DMS153 (cell line): ENCODE measurements at regions not wholly inside any gene's neighbourhood (a gene's known extent, or its start where the extent isn't known, plus 50 kb on each side); places are given as distances from the start of the nearest gene placed in this dataset.

ENCODE experiments used
- DNase-seq: peaks from one replicate; lab custom pipeline; 2025; lab: John Stamatoyannopoulos, UW

DNA sequence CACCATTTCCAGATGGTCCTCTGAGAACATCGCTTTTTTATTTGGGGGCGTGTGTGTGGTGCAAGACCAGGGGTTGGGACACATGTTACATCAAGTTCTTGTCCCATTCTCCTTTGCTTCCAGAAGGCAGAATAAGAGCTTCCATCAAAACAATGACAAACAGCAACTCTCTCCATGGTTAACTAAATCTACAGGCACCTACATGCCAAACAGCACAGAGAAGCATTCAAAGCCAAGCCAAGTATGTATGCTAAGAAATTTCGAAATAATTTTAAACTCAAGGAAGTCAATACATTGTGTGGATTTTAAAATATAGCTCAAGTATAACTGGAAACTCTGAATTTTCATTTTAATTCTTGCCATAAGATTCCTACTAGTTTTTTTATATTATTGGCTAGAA, 105.6 kb downstream of the SEC61B start:
- no peak for DNase-seq

DNA sequence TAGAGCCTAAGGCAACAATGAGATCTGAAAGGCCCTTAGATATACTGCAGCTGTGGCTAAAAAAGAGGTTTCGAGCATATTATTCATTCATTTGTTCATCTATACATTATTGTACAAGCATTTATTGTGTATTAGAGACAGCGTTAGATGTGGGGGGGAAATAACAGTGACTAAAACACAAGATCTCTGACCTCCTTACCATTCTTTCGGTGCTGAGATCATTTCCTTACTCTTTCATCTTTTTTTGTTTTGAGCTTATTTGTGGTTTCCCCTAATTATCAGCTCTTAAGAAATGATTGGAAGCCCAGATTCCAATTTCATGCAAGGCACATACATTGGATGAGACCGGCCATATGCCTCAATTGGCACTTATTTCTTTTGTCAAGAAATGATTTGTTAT, 113.2 kb downstream of the SEC61B start:
- DNase-seq: no peak

DNA sequence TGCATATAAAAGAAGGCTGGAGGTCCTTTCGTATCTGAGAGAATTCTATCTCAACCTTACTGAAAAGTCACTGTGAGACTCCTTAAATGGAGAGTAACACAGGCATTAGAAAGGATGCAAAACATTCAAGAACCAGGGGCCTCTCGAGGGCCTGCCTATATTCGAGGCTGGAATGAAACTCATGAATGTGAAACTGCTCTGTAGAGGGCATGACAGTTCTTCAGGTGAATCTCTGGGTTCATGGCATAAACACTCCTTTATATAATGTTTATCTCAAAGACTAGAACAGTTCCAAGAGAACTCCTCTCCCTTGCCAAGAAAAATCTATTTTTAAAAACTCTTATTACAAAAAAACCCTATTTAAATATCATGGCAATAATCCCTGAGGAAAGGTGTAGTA, 113.9 kb downstream of the SEC61B start:
- DNase-seq: no peak

DNA sequence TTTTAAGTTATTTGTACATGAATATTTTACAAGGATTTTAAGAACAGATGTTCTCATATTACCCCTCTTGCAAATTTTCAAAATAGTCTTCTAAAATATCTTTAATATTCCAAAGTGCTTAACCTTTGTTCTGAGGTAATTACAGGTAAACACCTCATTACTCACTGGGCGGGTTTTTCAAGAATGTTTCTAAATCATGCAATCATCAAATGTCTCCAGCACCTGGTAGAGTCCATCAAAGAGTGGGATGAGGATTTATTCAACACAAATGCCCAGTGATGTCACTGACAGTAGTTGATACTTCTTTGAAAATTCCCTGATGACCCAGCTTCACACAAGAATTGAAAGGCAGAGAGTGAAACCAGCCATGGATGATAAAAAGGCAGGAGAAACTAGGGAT, 114.4 kb downstream of the SEC61B start:
- DNase-seq: no peak

DNA sequence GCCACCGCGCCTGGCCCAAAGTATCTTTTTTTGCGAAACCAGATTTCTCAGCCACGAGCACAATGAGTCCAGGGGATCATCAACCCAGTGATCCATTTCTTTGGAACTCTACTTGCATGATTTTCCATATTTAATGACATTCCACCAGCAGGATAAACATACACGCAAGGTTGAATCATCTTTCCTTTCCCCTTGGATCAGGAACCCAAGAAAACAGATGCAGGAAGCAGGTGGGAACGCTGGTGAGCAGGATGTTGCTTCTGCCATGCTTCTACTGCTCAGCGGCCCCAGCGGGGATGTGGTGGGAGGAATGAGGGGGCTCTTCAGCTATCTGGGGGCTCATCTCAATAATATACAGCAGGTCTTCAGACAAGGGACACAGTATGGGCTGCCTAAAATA, 118.2 kb downstream of the SEC61B start:
- no peak for DNase-seq

DNA sequence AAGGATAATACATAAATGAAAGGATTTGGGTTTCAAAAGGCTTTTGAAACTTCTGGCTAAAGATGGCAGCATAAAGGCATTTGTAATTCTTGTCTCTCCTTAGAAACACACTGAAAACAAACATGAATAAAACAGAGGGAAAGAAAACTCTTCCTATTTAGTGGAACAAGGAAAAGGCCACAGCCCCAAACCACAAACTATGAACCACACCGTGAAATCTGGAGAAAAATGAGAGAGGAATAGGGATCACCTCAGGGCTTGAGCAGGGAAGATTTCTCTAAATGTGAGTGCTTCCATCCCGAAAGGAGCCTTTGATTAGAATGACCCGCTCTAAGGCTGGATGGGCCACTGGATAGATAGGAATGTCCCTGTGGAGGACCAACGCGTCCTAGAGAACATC, 119.6 kb downstream of the SEC61B start:
- no peak for DNase-seq

DNA sequence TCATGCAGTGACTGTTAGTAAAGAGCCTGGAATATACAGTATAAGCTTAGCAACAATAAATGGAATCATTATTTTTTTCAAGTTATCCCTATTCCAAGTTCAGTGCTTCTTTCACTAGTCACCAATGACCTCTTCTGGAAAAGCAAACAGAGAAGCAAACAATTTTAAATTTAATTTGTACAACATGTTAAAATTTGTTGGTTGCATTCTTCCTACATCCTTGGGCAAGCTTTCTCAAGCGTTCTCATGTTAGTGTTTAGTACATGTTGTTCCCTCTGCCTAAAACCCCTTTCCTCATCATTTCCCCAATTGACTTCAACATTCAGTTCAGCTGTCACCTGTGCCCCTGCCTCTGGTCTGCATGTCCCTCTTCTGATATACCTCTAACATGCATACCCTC, 123.4 kb downstream of the SEC61B start:
- DNase-seq: no peak

DNA sequence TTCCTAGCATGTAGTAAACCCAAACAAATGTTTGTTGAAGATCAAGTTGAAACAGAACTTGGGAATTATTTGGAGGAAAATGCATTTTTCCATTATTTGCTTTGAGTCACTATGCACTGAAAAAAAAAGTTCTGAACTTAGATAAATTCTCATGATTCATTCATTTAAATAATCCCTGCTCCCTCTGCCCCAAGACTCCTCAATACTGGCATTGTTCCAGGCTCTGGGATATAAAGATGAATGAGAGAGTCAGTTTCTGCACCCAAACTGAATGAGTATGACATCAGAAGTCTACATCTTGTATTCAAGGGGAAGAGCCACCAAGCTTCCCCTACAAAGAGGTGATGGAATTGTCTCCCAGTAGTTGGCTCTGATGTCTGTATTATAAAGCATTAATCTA, 123.9 kb downstream of the SEC61B start:
- no peak for DNase-seq

DNA sequence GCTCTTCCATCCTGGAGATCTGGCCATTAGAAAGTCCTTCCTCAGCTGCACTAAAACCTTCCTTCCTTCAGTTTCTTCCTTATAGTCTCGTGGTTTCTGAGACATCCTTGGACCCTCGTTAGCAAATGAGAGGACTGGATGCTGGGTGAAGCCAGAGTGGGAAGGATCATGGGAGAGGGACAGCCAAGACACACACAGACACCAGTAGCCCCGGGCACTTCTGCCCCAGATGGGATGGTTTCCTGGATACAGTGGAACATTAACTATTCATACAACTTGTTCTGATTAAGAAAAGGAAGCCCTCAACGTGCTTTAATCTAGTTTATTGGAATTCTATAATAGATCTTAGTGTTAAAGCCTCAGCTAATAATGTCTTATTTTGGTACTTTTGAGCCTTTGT, 125.5 kb downstream of the SEC61B start:
- no peak for DNase-seq

DNA sequence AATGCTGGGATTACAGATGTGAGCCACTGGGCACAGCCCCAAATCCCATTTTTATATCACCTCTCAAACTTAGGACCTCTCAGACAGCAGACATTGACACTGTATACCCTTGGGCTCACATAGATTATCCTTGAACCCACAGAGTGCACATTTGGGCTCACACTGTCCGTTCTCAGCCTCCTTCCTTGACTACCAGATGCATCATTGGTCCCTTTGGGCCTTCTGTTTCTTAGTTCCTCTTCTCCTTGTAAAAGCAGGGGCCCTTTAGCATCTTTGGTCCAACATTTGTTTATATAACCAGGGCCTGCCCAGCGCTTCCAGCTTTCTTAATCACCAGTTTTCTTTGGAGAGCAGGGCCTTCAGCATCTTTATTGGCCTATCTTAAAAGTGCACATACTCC, 126.2 kb downstream of the SEC61B start:
- no peak for DNase-seq

DNA sequence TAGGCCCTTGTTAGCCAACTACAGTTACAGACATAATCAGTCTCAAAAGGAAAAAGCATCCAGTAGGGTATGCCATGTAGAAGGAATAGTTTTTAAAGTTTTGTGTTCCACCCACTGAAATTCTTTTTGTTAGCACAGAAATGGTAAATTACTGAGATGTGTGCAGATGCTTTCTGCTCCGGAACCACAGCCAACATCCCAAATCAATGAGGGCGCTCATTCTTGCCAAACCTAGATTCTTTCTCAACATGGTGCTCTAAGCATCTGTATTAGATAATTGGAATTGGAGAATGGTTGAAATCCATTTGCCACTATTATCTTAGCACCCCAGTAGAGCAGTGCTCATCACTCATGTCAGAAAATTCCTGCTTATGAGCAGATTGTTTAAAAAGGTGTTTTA, 127.8 kb downstream of the SEC61B start:
- no peak for DNase-seq

DNA sequence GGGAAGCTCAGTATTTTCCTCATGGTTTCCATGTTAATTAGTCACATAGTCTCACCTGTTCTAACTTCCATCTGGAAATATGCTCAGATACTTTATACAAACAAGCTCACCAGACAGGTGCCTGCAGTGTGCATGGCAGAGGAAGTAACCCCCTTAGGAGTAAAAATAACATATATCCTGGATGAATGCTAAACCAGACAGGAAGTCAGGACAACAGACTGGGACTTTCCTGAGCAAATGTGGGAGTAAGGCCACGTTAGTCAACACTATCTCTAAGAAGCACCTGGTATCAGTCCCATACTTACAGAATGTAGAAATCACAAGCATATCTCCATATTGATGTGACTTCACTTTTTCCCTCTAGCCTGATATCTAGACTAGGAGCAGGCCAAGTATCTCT, 128.4 kb downstream of the SEC61B start:
- DNase-seq: no peak

DNA sequence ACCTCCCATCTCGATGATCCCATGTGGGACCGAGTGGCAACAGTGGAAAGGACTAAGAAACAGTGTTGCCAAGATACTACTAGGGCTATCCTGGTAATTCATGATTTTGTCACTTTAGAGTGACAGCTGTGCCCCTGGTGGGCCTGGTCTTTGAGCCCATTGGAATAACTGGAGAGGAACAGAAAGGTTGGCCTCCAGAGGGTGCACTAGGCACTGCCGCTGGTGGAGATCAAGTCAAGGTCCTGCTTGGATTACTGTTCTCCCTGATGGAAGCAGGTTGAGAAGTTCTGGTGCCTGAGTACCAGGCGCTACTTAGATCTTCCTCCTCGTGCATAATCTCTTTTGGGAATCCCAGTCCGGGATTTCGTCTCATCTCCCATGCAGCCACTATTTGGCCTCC, 129.6 kb downstream of the SEC61B start:
- no peak for DNase-seq

DNA sequence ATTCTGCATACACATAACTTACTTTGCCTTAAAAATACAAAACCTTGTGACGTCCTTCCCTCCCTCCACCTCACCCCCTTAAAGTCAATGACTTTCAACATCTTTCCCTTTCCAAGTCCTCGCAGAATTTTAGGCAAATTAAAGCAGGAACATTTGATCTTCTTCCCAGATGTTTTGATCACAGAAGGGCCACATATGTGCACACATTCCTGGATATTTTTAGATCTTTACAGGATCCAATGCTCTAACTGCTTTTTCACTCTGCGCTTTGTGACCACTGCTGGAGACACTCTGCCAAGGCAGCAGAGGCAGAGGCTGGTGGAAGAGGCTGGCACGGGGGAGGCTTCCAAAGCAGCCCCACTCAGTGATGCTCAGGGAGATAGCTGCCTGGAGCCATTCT, 130.7 kb downstream of the SEC61B start:
- no peak for DNase-seq

DNA sequence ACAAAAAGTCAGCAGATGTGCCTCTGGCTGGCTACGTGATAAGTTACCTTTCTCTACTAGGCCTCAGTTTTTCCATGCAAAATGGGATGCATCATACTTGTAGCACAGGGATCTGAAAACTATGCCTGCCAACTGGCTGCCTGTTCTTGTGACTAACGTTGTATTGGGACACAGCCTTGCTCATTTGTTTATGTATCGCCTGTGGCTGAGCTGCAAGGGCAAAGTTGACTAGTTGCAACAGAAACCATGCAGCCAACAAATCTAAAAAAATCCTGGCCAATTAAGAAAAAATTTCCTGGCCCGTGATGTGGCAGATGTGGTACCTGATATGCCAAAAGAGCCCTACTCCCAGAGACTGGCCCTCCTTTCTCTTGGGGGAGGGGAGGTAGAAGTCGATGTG, 131.3 kb downstream of the SEC61B start:
- no peak for DNase-seq

DNA sequence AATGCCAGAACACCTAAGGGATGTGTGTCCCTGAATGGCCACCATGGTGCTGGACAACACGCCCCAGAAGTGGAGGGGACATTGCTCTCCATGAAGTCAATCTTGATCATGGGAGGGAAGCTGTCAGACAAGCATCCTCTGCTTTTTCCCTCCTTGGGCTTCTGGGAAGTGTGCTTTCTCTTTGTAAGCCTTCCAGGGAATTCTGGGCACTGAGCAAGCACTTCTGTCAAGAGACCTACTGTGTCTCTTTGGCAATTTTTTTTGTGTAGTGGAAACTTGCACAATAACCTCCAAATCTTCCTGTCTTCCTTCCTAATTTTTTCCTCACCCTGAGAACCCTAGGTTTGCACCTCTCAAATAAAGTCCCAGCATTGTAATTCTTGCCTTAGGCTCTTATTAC, 132.0 kb downstream of the SEC61B start:
- DNase-seq: no peak

DNA sequence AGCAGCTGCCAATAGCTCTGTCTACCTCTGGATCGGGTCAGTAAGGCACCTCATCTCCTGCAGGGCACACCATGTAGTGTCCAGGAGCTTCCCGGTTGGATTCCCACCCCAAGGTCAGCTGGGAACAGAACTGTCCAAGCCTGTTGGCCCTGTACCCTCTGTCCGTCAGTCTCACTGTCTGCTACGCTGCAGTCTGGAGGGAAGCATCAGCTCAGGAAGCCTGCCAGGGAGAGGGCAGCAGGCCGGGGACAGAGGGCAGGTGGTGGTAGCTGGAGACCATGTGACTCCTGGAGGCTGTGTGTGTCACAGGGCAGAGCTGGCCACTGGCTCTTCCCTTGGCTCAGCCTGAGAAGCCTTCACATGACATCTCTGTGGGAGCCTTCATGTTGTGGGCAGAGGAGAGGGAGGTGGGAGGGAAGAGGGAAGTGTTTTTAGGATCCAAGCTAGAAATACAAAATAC, 134.5 kb downstream of the SEC61B start:
- no peak for DNase-seq

DNA sequence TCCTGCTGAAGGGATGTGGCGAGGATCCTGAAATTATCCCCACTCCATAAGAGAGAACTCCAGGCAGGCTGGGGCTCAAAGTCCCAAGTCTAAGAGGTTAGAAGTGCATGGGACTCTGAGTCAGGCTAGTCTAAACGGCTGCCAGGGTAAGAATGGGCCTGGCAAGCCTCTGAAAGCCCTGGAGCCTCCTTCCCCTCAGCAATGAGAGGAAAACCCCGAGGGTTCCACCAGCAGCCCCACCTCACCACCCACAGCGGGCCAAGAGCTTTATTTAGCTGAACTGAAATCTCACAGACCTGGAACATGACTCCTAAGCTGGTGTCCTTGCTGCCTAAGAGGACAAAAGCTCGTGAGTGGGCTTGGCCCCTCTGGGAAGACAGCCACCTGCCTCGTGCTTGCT, 135.5 kb downstream of the SEC61B start:
- no peak for DNase-seq

DNA sequence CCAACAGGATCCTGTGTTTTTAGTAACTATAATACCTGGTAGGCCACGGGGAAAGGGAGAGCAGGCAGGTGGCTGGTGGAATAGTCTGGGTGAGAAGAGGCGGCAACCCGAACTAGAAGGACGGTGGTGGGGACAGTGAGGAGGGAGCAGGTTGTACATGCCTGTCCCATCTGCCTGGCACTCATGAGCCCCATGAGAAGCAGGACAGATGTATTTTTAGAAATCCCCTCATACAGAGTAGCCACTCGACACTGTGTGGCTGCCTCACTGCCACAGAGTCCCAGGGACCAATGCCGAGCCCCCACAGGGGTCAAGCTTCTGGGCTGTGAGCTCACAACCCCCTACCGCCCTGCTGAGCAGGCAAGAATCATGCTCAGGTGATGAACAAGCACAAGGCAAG, 136.6 kb downstream of the SEC61B start:
- no peak for DNase-seq

DNA sequence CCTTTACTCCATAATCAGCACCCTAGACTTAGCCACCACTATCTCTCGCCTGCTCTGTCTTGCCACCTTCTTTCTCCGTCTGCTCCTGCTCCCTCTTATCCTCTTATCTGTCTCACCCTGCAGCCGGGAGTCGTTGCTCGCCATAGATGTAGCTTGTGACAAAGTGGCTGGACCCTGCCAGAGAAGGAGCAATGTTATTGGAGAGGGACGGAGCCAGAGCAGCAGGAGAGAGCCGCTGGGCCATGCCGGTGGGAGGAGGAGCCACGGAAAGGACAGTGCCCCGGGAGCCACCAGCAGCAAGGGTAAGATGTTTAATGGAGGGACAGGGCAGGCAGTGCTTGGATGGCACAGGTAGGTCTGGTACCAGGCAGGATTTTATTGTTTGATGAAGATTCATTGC, 137.3 kb downstream of the SEC61B start:
- no peak for DNase-seq

DNA sequence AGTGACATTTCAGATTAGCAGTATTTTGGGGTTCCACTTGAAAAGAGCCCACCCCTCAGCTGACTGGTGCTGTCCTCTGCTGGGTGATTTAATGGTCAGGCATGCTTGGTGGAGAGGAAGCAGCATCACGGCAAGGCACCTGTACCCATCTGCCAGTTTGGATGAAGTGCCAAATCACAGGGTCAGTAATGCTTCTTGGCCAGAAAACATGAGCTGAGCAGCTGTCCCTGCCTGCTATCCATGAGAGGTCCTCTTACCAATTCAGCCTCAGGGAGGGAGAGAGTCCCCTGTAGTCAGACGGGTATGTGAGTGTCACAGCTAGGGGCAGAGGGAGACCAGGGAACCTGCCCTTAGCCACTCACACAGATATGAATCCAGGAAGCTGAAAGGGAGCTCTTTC, 137.9 kb downstream of the SEC61B start:
- DNase-seq: no peak

DNA sequence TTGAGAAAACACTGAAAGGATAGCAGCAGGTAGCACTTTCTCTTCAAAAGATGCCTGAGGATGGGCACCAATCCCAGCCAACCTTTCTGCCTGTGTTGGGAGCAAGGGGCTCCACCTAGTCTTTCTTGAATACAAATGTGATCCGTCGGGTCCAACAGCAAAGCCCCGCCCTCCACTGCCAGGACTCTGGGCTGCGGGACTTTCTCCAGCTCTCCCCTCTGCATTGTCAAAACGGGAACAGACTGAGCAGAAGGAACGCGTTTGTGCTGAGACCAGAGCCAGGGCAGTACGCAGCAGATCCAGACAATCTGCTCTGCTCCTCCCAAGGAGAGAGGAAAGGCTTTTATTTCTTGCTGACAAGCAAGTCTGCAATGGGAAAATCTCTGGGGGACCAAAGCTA, 139.7 kb downstream of the SEC61B start:
- no peak for DNase-seq

DNA sequence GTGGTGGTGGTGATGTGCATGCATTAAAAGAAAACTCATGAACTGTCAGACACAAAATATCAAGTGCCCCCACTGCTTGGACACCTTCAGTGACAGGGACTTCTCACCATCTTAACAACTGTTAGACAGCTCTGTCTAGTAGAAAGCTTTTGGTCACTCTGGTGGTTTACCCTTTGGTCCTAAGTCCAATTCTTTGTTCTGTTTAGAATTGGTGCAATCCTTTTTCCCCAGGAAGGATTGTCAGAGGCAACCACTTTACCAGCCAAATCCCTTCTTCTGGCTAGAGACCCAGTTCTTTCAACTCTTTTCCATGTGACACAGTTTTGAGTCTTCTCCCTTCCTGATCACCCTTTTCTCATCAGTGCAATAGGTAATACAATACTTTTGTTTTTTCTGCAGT, 140.2 kb downstream of the SEC61B start:
- no peak for DNase-seq

DNA sequence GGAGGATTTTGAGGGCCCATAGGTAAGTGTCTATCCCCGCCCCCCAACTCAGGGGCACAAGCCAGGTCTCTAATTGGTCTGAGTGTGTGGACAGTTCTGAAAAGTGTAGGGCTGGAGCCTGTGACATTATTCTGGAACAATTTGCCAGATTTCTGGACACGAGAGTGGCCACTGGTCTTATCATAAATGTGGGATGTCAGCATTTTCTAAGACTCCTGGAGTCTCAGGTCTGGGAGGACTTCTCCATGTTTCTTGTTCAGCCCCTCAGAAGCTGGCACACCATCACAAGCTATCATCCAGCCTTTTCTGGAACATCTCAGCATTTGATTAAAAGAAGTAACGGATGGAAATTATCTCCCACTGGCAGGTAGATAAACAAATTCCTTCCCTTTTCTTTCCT, 141.4 kb downstream of the SEC61B start:
- no peak for DNase-seq

DNA sequence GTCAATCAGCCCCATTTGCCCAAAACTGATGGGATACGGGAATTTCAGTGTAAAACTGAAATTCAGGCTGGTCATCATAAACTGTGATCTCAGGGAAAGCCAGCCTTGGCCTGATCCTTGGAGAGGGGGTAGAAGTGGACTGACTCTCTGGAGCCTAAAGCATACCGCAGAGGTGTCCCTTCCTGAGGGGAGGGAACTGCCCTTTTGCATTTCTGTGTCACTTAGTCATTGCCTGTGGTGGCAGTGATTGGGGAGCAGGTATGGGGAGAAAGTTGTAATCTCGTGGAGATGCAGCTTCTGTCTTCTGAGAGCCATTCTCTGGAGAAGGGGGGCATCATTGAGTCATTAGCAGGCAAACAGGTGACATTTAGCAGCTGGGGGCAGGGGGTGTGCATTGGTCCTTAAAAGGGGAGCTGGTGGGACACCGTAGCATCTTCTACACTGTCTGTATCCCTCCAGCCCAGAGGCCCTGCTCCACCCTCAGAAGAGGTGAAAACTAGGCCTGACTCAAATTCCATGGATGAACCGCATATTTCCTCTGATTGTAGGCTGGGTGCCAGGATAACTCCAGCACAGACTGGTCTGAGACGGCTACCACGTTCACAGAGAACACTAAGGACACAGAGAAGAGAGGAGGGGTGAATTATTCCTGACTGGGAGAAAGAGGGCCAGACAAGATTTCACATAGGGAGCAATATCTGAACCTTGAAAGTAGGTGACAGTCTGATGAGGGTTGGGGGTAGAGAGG, 143.3 kb downstream of the SEC61B start:
- DNase-seq: no peak
